ENCODE measurements at regions not wholly inside any gene's neighbourhood (a gene's known extent, or its start where the extent isn't known, plus 50 kb on each side); places are given as distances from the start of the nearest gene placed in this dataset.

DNA sequence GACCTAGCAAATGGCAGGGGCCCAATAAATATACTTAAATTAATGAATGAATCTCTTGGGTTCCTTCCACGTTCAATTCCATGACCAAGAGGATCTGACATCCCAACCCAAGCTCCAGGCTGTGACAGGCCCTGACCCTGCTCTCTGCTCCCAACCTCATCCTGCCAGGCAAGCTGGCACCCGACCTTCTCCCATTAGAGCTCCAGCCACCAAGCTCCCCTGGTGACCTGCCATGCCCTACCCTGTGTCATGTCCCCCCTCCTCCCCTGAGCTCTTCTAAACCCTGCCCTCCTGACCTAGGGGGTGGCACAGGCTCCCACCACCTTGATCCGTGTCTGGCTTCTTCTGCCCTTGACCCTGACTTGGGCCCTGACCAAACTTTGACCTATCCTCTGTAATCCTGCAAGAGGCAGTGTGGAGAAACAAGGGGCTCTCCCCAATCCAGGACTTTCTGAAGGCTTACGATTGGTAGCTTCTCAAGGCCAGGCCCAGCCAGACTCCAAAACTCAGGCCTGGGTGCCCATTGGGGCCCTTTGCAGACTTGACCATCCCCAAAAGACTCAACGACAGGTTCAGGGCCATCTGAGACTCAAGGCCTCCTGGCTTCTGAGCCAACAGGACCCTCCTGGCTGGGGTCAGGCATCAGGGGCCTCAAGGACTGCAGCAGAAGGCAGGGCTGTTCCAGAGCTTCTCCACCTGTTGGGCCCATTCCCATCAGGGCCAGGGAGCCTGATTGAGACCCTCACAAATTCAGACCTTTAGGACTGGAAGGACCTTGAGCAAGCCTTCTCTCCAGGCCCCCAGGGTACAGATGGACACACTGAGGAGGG, 249.0 kb downstream of the PTPRU start:
- no peaks in the 10 kb centered on the region for H3K4me1 ChIP-seq (ENCODE audit: control insufficient read depth in 1 of 2, insufficient read depth in 2 of 2, low read length in 2 of 2)
- H3K27me3 ChIP-seq (ENCODE audit: low read depth, low read length): no peaks in the 10 kb centered on the region
- H3K36me3 ChIP-seq (ENCODE audit: control insufficient read depth in 1 of 2, insufficient read depth in 2 of 2, low read length in 2 of 2): no peaks in the 10 kb centered on the region
- no peak overlapping the region for H3K27ac ChIP-seq (ENCODE audit: low read length)
- H3K4me3 ChIP-seq (ENCODE audit: low read depth in 1 of 2, low read length in 2 of 2): no peak overlapping the region
- no peaks in the 10 kb centered on the region for H3K9me3 ChIP-seq (ENCODE audit: control insufficient read depth in 1 of 2, low read length in 2 of 2)

DNA sequence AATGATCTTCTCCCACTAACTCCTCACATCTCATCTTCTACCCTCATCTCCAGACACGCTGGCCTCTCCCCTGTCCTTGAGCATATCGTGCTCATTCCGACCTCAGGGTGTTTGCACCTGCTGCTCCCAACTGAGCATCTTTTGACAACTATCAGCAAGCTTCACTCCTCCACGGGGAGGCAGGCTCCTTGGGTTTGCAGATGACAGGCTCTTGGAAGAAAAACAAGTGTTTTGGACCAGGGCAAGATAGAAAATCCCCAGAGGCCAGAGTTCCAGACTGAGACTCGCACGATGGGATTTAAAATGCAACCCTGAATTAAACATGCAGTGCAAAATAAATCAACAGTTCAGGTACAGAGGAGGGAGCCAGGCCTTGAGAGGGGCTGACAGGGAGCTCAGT, 246.7 kb downstream of the PTPRU start:
- peaks cover 10% of the 10 kb centered on the region for H3K27me3 ChIP-seq (ENCODE audit: low read depth, low read length)
- no peak overlapping the region for H3K27ac ChIP-seq (ENCODE audit: low read length)
- H3K4me3 ChIP-seq (ENCODE audit: low read depth in 1 of 2, low read length in 2 of 2): no peak overlapping the region
- H3K4me1 ChIP-seq (ENCODE audit: control insufficient read depth in 1 of 2, insufficient read depth in 2 of 2, low read length in 2 of 2): no peaks in the 10 kb centered on the region
- H3K36me3 ChIP-seq (ENCODE audit: control insufficient read depth in 1 of 2, insufficient read depth in 2 of 2, low read length in 2 of 2): no peaks in the 10 kb centered on the region
- no peaks in the 10 kb centered on the region for H3K9me3 ChIP-seq (ENCODE audit: control insufficient read depth in 1 of 2, low read length in 2 of 2)

DNA sequence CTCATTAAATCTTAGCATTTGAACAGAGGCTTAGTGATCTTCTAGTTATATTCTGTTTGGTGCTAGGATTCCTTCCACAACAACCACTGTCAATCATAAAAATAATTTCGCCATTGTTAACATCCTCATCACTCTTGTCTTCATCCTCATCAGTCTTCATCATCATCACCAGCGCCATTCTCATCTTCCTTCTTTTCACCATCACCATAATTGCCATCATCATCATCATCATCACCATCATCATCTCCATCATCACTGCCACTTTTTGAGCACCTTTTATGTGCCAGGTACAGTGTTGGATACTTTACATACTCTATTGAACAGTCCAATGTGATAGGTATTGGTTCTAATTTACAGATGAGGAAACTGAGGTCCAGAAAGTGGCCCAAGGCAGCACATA, 245.7 kb downstream of the PTPRU start:
- Histone ChIP-seq H3K36me3 (ENCODE audit: control insufficient read depth in 1 of 2, insufficient read depth in 2 of 2, low read length in 2 of 2) (no peaks in the 10 kb centered on the region), H3K27ac (ENCODE audit: low read length) (no peak overlapping the region), H3K27me3 (ENCODE audit: low read depth, low read length) (peaks cover 14% of the 10 kb centered on the region), H3K4me3 (ENCODE audit: low read depth in 1 of 2, low read length in 2 of 2) (no peak overlapping the region), H3K9me3 (ENCODE audit: control insufficient read depth in 1 of 2, low read length in 2 of 2) (no peaks in the 10 kb centered on the region), H3K4me1 (ENCODE audit: control insufficient read depth in 1 of 2, insufficient read depth in 2 of 2, low read length in 2 of 2) (no peaks in the 10 kb centered on the region)

DNA sequence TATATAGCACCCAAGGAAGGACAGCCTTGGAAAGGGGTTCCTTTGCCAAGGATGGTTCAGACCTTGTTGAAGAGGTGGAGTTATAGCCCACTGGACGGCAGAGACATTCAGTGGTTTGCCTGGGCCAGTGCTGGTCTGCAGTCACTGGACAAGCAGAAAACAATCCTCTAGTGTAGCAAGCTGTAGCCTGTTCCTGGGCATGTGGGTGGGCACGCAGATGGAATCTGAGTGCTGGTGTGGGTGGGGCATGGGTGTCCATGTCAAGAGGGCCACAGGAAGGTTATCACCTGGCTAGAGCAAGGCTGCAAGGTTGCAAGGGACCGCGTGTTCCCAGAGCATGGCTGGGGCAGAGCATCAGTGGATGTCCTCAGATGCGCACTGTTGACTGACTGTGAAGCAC, 244.7 kb downstream of the PTPRU start:
- H3K27me3 ChIP-seq (ENCODE audit: low read depth, low read length): peaks cover 14% of the 10 kb centered on the region
- H3K9me3 ChIP-seq (ENCODE audit: control insufficient read depth in 1 of 2, low read length in 2 of 2): no peaks in the 10 kb centered on the region
- no peaks in the 10 kb centered on the region for H3K4me1 ChIP-seq (ENCODE audit: control insufficient read depth in 1 of 2, insufficient read depth in 2 of 2, low read length in 2 of 2)
- no peak overlapping the region for H3K27ac ChIP-seq (ENCODE audit: low read length)
- no peak overlapping the region for H3K4me3 ChIP-seq (ENCODE audit: low read depth in 1 of 2, low read length in 2 of 2)
- H3K36me3 ChIP-seq (ENCODE audit: control insufficient read depth in 1 of 2, insufficient read depth in 2 of 2, low read length in 2 of 2): no peaks in the 10 kb centered on the region

DNA sequence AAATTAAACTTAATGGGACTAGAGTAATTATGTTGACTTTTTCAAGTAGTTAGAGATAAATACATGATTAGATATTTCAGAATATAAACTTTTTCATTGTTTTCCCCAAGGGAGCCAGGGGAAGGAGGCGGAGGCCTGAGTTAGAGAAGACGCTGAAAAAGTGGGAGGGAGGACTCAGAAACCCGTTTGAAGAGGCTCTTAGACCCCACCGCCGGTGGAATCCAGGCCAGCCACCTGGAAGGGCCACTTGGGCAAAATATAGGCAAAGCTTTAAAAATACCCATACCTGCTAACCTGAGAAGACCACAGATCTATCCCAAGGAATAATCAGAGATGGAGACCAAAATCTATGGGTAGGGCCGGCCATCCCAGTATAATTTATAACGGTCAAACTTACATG, 242.6 kb downstream of the PTPRU start:
- no peak overlapping the region for H3K27ac ChIP-seq (ENCODE audit: low read length)

DNA sequence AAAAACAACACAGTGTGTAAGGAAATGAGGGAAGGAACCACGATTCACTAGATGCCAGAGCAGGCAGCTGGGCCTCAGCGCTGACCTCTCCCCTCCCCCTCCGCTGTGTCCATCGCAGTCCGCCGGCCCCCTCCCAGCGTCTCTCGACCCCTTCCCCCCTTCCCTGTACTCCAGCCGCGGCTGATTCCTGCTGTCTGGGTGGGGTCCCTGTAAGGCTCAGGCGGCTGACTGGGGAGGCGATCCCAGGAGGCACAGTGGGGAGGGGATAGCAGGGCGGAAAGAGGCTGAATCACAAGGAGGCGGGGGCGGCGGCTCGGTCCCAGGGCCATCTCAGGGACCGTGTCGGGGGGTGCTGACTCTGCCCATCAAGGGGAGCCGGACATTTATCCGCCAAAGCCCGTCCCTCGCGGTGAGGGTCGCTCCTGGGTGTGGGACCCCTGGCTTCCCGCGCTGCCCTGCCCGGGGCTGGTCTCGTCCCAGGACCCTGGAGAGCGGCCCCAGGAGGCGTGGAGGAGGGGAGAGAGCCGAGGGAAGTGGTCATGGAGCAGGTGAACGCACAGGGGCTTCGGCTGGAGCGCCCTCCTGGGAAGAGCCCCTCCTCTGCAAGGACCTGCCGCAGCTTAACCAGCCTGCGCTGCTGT, 241.9 kb downstream of the PTPRU start:
- H3K36me3 ChIP-seq (ENCODE audit: control insufficient read depth in 1 of 2, insufficient read depth in 2 of 2, low read length in 2 of 2): no peaks in the 10 kb centered on the region
- H3K4me1 ChIP-seq (ENCODE audit: control insufficient read depth in 1 of 2, insufficient read depth in 2 of 2, low read length in 2 of 2): no peaks in the 10 kb centered on the region
- H3K27ac ChIP-seq (ENCODE audit: low read length): no peak overlapping the region
- H3K4me3 ChIP-seq (ENCODE audit: low read depth in 1 of 2, low read length in 2 of 2): no peak overlapping the region
- peaks cover 14% of the 10 kb centered on the region for H3K27me3 ChIP-seq (ENCODE audit: low read depth, low read length)
- no peaks in the 10 kb centered on the region for H3K9me3 ChIP-seq (ENCODE audit: control insufficient read depth in 1 of 2, low read length in 2 of 2)

More for the DNA sequence above, 242.6 kb downstream of the PTPRU start:
- no peak overlapping the region for H3K4me3 ChIP-seq (ENCODE audit: low read depth in 1 of 2, low read length in 2 of 2)
- peaks cover 14% of the 10 kb centered on the region for H3K27me3 ChIP-seq (ENCODE audit: low read depth, low read length)
- H3K4me1 ChIP-seq (ENCODE audit: control insufficient read depth in 1 of 2, insufficient read depth in 2 of 2, low read length in 2 of 2): no peaks in the 10 kb centered on the region
- no peaks in the 10 kb centered on the region for H3K36me3 ChIP-seq (ENCODE audit: control insufficient read depth in 1 of 2, insufficient read depth in 2 of 2, low read length in 2 of 2)
- no peaks in the 10 kb centered on the region for H3K9me3 ChIP-seq (ENCODE audit: control insufficient read depth in 1 of 2, low read length in 2 of 2)

DNA sequence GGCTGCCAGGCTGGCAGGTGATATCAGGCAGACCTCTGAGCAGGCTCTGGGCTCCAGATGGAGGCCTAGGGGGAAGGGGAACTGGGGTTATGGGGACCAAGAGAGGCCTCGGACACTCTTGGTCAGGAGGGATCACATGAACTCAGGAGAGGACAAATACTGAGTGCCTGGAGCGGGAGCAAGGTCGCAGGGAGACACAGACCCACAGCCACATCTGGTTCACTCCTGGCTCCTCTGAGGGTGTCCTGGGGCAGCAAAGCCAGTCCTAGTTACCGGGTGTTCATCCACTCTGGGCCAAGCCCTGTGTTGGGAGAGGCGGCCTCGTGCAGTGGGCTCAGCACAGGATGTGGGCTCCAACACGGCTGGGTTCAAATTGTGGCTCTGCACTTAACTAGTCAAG, 239.0 kb downstream of the PTPRU start:
- Histone ChIP-seq H3K4me3 (ENCODE audit: low read depth in 1 of 2, low read length in 2 of 2) (no peak overlapping the region), H3K27me3 (ENCODE audit: low read depth, low read length) (peaks cover 14% of the 10 kb centered on the region), H3K27ac (ENCODE audit: low read length) (no peak overlapping the region), H3K36me3 (ENCODE audit: control insufficient read depth in 1 of 2, insufficient read depth in 2 of 2, low read length in 2 of 2) (no peaks in the 10 kb centered on the region), H3K4me1 (ENCODE audit: control insufficient read depth in 1 of 2, insufficient read depth in 2 of 2, low read length in 2 of 2) (no peaks in the 10 kb centered on the region), H3K9me3 (ENCODE audit: control insufficient read depth in 1 of 2, low read length in 2 of 2) (no peaks in the 10 kb centered on the region)

DNA sequence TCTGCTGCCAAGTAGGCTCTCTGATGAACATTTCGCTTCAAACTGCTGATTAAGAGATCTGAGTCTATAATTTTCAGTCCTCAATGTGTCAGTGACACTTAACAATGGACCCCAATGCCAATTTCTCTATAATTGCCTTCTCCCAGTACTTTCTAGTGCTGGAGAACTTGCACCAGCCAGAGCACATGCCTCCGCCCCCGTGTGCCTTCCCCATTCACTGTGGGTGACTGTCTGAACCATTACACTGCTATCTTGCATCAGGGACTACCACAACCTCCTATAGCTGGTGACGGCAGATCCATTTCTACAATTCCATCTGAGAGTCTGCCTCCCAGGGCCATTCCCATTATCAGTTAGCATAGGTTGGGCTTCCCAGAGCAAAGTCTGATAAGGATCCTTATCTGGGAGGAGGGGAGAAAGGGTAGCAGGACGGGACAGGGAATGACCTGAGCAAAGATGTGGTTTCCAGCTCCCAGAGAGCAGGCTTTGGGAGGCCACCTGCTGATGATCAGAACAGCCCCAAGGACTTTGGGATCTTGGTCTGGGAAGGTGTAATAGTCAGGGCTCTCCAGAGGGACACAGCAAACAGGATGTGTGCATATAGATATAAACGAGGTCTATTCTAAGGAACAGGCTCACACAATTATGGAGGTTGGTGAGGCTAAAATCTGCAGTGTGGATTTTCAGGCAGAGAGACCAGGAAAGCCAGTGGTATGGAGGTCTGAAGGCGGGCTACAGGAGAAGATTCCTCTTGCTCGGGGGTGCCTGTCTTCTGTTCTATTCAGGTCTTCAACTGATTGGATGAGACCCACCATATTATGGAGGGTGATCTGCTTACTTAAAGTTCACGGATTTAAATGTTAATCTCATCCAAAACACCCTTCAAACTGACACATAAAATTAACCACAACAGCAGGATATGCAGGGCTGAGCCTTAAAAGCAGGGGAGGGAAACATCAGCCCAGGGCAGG, 238.2 kb downstream of the PTPRU start:
- Histone ChIP-seq H3K27me3 (ENCODE audit: low read depth, low read length) (peaks cover 14% of the 10 kb centered on the region), H3K4me3 (ENCODE audit: low read depth in 1 of 2, low read length in 2 of 2) (no peak overlapping the region), H3K9me3 (ENCODE audit: control insufficient read depth in 1 of 2, low read length in 2 of 2) (no peaks in the 10 kb centered on the region), H3K36me3 (ENCODE audit: control insufficient read depth in 1 of 2, insufficient read depth in 2 of 2, low read length in 2 of 2) (no peaks in the 10 kb centered on the region), H3K27ac (ENCODE audit: low read length) (no peak overlapping the region), H3K4me1 (ENCODE audit: control insufficient read depth in 1 of 2, insufficient read depth in 2 of 2, low read length in 2 of 2) (no peaks in the 10 kb centered on the region)

DNA sequence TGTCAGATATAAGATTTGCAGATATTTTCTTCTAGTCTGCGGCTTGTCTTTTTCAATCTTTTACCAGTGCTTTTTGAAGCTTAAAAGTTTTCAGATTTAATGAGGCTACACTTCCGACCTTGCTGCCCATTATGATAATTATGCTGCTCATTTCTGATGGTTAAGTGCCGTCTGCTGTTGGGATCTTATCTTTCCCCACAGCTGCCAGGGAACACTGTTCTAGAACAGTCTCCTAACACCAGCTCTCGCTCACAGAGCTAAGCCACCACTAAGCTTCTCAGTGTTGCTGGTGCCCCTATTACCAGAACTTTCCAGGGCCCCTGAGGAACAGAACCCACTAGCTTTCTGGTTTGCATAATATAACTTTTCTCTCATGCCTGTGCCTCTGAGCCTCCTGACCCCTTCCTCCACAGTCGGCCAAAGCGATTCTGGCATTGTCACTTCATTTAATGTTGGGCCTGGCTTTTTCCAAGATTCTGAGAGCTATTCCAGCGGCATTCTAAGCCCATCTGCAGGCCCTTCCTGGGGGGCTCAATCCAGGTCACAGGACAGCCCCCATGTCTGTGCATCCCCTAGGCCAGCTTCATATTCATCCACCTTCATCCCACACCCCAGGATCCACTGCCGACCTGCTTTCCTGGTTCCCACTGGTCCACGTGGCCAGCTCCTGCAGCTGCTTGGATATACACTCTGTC, 237.0 kb downstream of the PTPRU start:
- H3K27ac ChIP-seq (ENCODE audit: low read length): no peak overlapping the region
- H3K9me3 ChIP-seq (ENCODE audit: control insufficient read depth in 1 of 2, low read length in 2 of 2): no peaks in the 10 kb centered on the region
- no peaks in the 10 kb centered on the region for H3K4me1 ChIP-seq (ENCODE audit: control insufficient read depth in 1 of 2, insufficient read depth in 2 of 2, low read length in 2 of 2)
- peaks cover 8% of the 10 kb centered on the region for H3K27me3 ChIP-seq (ENCODE audit: low read depth, low read length)
- H3K4me3 ChIP-seq (ENCODE audit: low read depth in 1 of 2, low read length in 2 of 2): no peak overlapping the region
- H3K36me3 ChIP-seq (ENCODE audit: control insufficient read depth in 1 of 2, insufficient read depth in 2 of 2, low read length in 2 of 2): no peaks in the 10 kb centered on the region

DNA sequence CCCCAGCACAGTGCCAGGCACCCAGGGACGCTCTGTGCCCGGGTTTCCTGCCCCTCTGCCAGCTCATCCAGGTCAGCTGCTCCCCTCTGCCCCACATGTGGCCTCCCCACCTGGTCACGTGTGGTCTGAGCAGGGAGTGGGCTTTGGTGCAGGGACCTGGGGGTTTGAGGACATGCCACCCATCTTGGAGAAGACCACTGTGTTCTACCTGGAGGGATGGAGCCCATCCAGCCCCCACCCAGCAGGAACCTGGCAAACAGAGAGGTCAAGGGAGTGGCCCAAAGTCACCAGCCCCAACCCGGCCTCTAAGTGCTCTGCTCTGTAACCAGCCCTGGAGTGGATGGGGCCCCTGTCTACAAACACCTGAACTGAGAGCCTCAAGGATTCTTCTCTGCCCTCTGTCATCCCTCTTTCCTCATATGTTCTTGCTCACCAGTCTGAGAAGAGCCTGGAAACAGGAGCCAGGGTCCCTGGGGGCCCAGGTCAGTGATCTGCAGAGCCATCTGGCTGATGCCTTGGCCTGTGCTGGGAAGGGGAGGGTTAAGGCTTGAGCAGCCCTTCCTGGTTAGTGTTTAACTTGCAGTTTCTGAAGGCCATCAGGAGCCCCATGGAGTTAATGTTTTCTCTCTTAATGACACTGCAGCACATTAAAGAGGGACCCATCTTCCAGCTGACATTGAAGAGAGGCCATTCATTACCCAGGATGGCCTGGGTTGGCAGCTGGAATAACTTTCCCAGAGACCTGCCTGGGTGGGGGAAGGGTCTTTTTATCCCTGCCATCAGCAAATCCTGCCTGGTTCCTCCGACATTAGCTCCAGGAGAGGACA, 235.4 kb downstream of the PTPRU start:
- H3K9me3 ChIP-seq (ENCODE audit: control insufficient read depth in 1 of 2, low read length in 2 of 2): no peaks in the 10 kb centered on the region
- no peak overlapping the region for H3K4me3 ChIP-seq (ENCODE audit: low read depth in 1 of 2, low read length in 2 of 2)
- no peaks in the 10 kb centered on the region for H3K27me3 ChIP-seq (ENCODE audit: low read depth, low read length)
- H3K27ac ChIP-seq (ENCODE audit: low read length): no peak overlapping the region
- H3K4me1 ChIP-seq (ENCODE audit: control insufficient read depth in 1 of 2, insufficient read depth in 2 of 2, low read length in 2 of 2): no peaks in the 10 kb centered on the region
- no peaks in the 10 kb centered on the region for H3K36me3 ChIP-seq (ENCODE audit: control insufficient read depth in 1 of 2, insufficient read depth in 2 of 2, low read length in 2 of 2)
